IMR-90 (cell line): ENCODE measurements at regions not wholly inside any gene's neighbourhood (a gene's known extent, or its start where the extent isn't known, plus 50 kb on each side); places are given as distances from the start of the nearest gene placed in this dataset.

Source experiments
- ATAC-seq: fragments of 200-7000 bp; cut with Tn5 transposase; 2 replicates; pipeline ENCODE4 v1.9.1; 2020; ENCODE audit warnings: low read depth, mild to moderate bottlenecking, moderate library complexity
- BruUV-seq: library from RNA; stranded (reverse); fragments of 400-500 nt; replicated peaks from 2 replicates; lab custom pipeline; 2021; lab: Mats Ljungman, UMichigan
- CTCF ChIA-PET: fragments of 300-600 bp; formaldehyde crosslinking; extraction: SDS; loops from one replicate; lab custom pipeline; 2021; ENCODE audit warnings: antibody characterized with exemption; lab: Yijun Ruan, JAX
- POLR2A ChIA-PET: fragments of 300-600 bp; sonication (Branson Sonifier 250); formaldehyde crosslinking; loops from one replicate; lab custom pipeline; 2022; ENCODE audit warnings: antibody characterized with exemption; ENCODE audit not compliant: unreplicated experiment; lab: Charles Lee
- DNase-seq: peaks from one replicate; pipeline ENCODE4 v3.0.0; 2013
- H2AFZ ChIP-seq: replicated peaks from 2 replicates; pipeline ENCODE3; 2013; ENCODE audit warnings: low read length, mild to moderate bottlenecking; ENCODE audit not compliant: poor library complexity
- H2AK5ac ChIP-seq: 2 replicates; pipeline ENCODE4 v1.6.1; 2013; ENCODE audit warnings: low read depth, low read length, inconsistent platforms
- H2AK9ac ChIP-seq: replicated peaks from 2 replicates; pipeline ENCODE3; 2013; ENCODE audit warnings: mild to moderate bottlenecking, low read depth, low read length, moderate library complexity; ENCODE audit not compliant: poor library complexity
- H2BK120ac ChIP-seq: 2 replicates; pipeline ENCODE4 v1.6.1; 2013; ENCODE audit warnings: low read depth, low read length, inconsistent platforms
- H2BK15ac ChIP-seq: 3 replicates; pipeline ENCODE4 v1.6.1; 2013; ENCODE audit warnings: low read depth, low read length, inconsistent platforms
- H2BK20ac ChIP-seq: 2 replicates; pipeline ENCODE4 v1.6.1; 2013; ENCODE audit warnings: low read depth, mild to moderate bottlenecking, inconsistent platforms, low read length, moderate library complexity
- H2BK5ac ChIP-seq: 2 replicates; pipeline ENCODE4 v1.6.1; 2013; ENCODE audit warnings: mild to moderate bottlenecking, low read depth, low read length, inconsistent platforms; ENCODE audit not compliant: poor library complexity, severe bottlenecking
- H3K14ac ChIP-seq: replicated peaks from 2 replicates; pipeline ENCODE4 v1.6.1; 2013; ENCODE audit warnings: low read depth, low read length, inconsistent platforms
- H3K18ac ChIP-seq: 2 replicates; pipeline ENCODE4 v1.6.1; 2013; ENCODE audit warnings: low read depth, low read length, control low read depth
- H3K23ac ChIP-seq: 2 replicates; pipeline ENCODE4 v1.6.1; 2013; ENCODE audit warnings: low read depth, low read length, inconsistent platforms
- H3K27ac ChIP-seq: 2 replicates; pipeline ENCODE4 v1.5.1; 2013; ENCODE audit warnings: mild to moderate bottlenecking, control low read depth, low read length; ENCODE audit not compliant: insufficient read depth
- H3K27me3 ChIP-seq: 2 replicates; pipeline ENCODE4 v1.6.1; 2013; ENCODE audit warnings: low read length; ENCODE audit not compliant: control insufficient read depth, insufficient read depth
- H3K36me3 ChIP-seq: 2 replicates; pipeline ENCODE4 v1.6.1; 2013; ENCODE audit warnings: low read length, mixed read lengths; ENCODE audit not compliant: control insufficient read depth, insufficient read depth
- H3K4ac ChIP-seq: 2 replicates; pipeline ENCODE4 v1.6.1; 2013; ENCODE audit warnings: low read depth, low read length, inconsistent platforms
- H3K4me1 ChIP-seq: 2 replicates; pipeline ENCODE4 v1.6.1; 2013; ENCODE audit warnings: low read length, mixed read lengths; ENCODE audit not compliant: control insufficient read depth, insufficient read depth
- H3K4me2 ChIP-seq: 2 replicates; pipeline ENCODE4 v1.6.1; 2013; ENCODE audit warnings: low read depth, mild to moderate bottlenecking, control low read depth, low read length, moderate library complexity
- H3K4me3 ChIP-seq: 2 replicates; pipeline ENCODE4 v1.5.1; 2013; ENCODE audit warnings: low read depth, mild to moderate bottlenecking, control low read depth, low read length, moderate library complexity; ENCODE audit not compliant: insufficient read depth
- H3K56ac ChIP-seq: 2 replicates; pipeline ENCODE4 v1.6.1; 2013; ENCODE audit warnings: low read length, inconsistent platforms; ENCODE audit not compliant: insufficient read depth; ENCODE audit errors: extremely low read depth
- H3K79me1 ChIP-seq, 2 experiments: 2 replicates each; pipeline ENCODE4 v1.6.1; 2013; ENCODE audit warnings: low read length in 2 of 2, inconsistent platforms in 1 of 2, low read depth in 1 of 2
- H3K9ac ChIP-seq: 2 replicates; pipeline ENCODE4 v1.6.1; 2013; ENCODE audit warnings: low read depth, low read length, control low read depth
- H3K9me1 ChIP-seq: 2 replicates; pipeline ENCODE4 v1.6.1; 2013; ENCODE audit warnings: low read length, inconsistent platforms; ENCODE audit not compliant: insufficient read depth
- H3K9me3 ChIP-seq: 2 replicates; pipeline ENCODE4 v1.6.1; 2013; ENCODE audit warnings: low read length; ENCODE audit not compliant: control insufficient read depth, insufficient read depth
- H4K20me1 ChIP-seq: 2 replicates; pipeline ENCODE4 v1.6.1; 2013; ENCODE audit warnings: low read length, inconsistent platforms; ENCODE audit not compliant: insufficient read depth
- H4K5ac ChIP-seq: 2 replicates; pipeline ENCODE4 v1.6.1; 2013; ENCODE audit warnings: mild to moderate bottlenecking, low read depth, low read length, control low read depth
- H4K8ac ChIP-seq, 2 experiments: 2 replicates each; pipeline ENCODE4 v1.6.1; 2013; ENCODE audit warnings: low read depth in 2 of 2, low read length in 2 of 2, control low read depth in 1 of 2, inconsistent platforms in 1 of 2
- H4K91ac ChIP-seq: 2 replicates; pipeline ENCODE4 v1.6.1; 2013; ENCODE audit warnings: low read depth, low read length, inconsistent platforms; ENCODE audit not compliant: insufficient read depth
- CEBPB ChIP-seq: IDR thresholded peaks from 2 replicates; pipeline ENCODE4 v1.6.1; 2012; ENCODE audit warnings: low read depth, low read length, improper control_type of control experiment
- FOS ChIP-seq: fragments of 150-350 bp; IDR thresholded peaks from 2 replicates; pipeline ENCODE4 v1.6.1; 2016; ENCODE audit warnings: low read depth, low read length
- MAZ ChIP-seq: IDR thresholded peaks from 2 replicates; pipeline ENCODE4 v1.6.1; 2012; ENCODE audit warnings: low read depth, mild to moderate bottlenecking, low read length, improper control_type of control experiment, moderate library complexity, borderline replicate concordance
- MXI1 ChIP-seq: IDR thresholded peaks from 2 replicates; pipeline ENCODE4 v1.6.1; 2012; ENCODE audit warnings: low read depth, mild to moderate bottlenecking, low read length, moderate library complexity, borderline replicate concordance
- POLR2A ChIP-seq: IDR thresholded peaks from 2 replicates; pipeline ENCODE4 v1.6.1; 2012; ENCODE audit warnings: mild to moderate bottlenecking, low read depth, low read length
- RAD21 ChIP-seq: IDR thresholded peaks from 2 replicates; pipeline ENCODE4 v1.6.1; 2012; ENCODE audit warnings: low read length, improper control_type of control experiment
- RCOR1 ChIP-seq: IDR thresholded peaks from 2 replicates; pipeline ENCODE4 v1.6.1; 2012; ENCODE audit warnings: mild to moderate bottlenecking, low read length, improper control_type of control experiment; ENCODE audit not compliant: insufficient replicate concordance
- RFX5 ChIP-seq: IDR thresholded peaks from 2 replicates; pipeline ENCODE4 v1.8.0; 2012; ENCODE audit warnings: low read depth, mild to moderate bottlenecking, low read length, moderate library complexity
- SMC3 ChIP-seq: fragments of 150-350 bp; IDR thresholded peaks from 2 replicates; pipeline ENCODE4 v1.6.1; 2016; ENCODE audit warnings: low read depth, mild to moderate bottlenecking, antibody characterized with exemption, low read length, moderate library complexity
- USF2 ChIP-seq: fragments of 150-350 bp; IDR thresholded peaks from 2 replicates; pipeline ENCODE4 v1.6.1; 2017; ENCODE audit warnings: mild to moderate bottlenecking, antibody characterized with exemption, low read length, low read depth
- WGBS, 2 experiments: methylation state at CpG; one replicate each; pipeline versions ENCODE4 v1.1.5 to v1.1.7; 2013; ENCODE audit warnings: missing lambda C conversion rate in 2 of 2; ENCODE audit not compliant: insufficient read length in 1 of 2; ENCODE audit errors: extremely low coverage in 2 of 2; 5-methylcytosine and 5-hydroxymethylcytosine counted together
- dilution Hi-C: fragments of 300-500 bp; cut with HindIII; formaldehyde crosslinking; loops from one replicate; pipeline ENCODE4 v1.14.3; 2018; ENCODE audit warnings: low sequenced_read_pairs; ENCODE audit not compliant: unreplicated experiment
- in situ Hi-C: fragments of 300-500 bp; cut with MboI; formaldehyde crosslinking; loops from 3 replicates; pipeline ENCODE4 v1.14.3; 2019; ENCODE audit warnings: low sequenced_read_pairs, inconsistent platforms, mixed read lengths
- intact Hi-C: fragments of 100-400 bp; cut with micrococcal nuclease; formaldehyde crosslinking; loops from 2 replicates; pipeline ENCODE4 v1.10.0; 2022
- TF ChIP-seq, protein P1 (sequence below): fragments of 150-350 bp; IDR thresholded peaks from 2 replicates; pipeline ENCODE4 v1.6.1; 2016; ENCODE audit warnings: low read depth, mild to moderate bottlenecking, low read length, moderate library complexity, borderline replicate concordance
- TF ChIP-seq, protein P2 (sequence below): conservative IDR thresholded peaks from 2 replicates; pipeline ENCODE4 v1.5.1; 2012; ENCODE audit warnings: mild to moderate bottlenecking, low read depth, low read length, improper control_type of control experiment

- no peak for ATAC-seq
- in situ Hi-C loops: no loop called here
- no peak overlapping the region for H4K5ac ChIP-seq
- H2AK9ac ChIP-seq: no peak overlapping the region
- H2AFZ ChIP-seq: no peak overlapping the region
- no peak overlapping the region for H3K18ac ChIP-seq
- no peak overlapping the region for H2BK20ac ChIP-seq
- H3K9me1 ChIP-seq: no peaks in the 10 kb centered on the region
- no peak overlapping the region for H2BK120ac ChIP-seq
- H4K8ac ChIP-seq: no peak overlapping the region
- no peak overlapping the region for H2BK15ac ChIP-seq
- no peaks in the 10 kb centered on the region for H3K79me1 ChIP-seq
- no peaks in the 10 kb centered on the region for H4K20me1 ChIP-seq
- peaks cover 2% of the 10 kb centered on the region; the same call in 1 of the 2 replicates for H3K27me3 ChIP-seq
- CTCF ChIA-PET: no interaction called here
- TF ChIP-seq RFX5: no peak
- no peak for TF ChIP-seq POLR2A
- no peak for TF ChIP-seq RCOR1
- TF ChIP-seq CEBPB: no peak
- TF ChIP-seq MXI1: no peak
- no peak for TF ChIP-seq USF2
- no peak for TF ChIP-seq RAD21
- TF ChIP-seq, protein P1, sequence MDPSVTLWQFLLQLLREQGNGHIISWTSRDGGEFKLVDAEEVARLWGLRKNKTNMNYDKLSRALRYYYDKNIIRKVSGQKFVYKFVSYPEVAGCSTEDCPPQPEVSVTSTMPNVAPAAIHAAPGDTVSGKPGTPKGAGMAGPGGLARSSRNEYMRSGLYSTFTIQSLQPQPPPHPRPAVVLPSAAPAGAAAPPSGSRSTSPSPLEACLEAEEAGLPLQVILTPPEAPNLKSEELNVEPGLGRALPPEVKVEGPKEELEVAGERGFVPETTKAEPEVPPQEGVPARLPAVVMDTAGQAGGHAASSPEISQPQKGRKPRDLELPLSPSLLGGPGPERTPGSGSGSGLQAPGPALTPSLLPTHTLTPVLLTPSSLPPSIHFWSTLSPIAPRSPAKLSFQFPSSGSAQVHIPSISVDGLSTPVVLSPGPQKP: no peak
- TF ChIP-seq MAZ: no peak
- TF ChIP-seq, protein P2, sequence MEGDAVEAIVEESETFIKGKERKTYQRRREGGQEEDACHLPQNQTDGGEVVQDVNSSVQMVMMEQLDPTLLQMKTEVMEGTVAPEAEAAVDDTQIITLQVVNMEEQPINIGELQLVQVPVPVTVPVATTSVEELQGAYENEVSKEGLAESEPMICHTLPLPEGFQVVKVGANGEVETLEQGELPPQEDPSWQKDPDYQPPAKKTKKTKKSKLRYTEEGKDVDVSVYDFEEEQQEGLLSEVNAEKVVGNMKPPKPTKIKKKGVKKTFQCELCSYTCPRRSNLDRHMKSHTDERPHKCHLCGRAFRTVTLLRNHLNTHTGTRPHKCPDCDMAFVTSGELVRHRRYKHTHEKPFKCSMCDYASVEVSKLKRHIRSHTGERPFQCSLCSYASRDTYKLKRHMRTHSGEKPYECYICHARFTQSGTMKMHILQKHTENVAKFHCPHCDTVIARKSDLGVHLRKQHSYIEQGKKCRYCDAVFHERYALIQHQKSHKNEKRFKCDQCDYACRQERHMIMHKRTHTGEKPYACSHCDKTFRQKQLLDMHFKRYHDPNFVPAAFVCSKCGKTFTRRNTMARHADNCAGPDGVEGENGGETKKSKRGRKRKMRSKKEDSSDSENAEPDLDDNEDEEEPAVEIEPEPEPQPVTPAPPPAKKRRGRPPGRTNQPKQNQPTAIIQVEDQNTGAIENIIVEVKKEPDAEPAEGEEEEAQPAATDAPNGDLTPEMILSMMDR: no peak
- no peak for TF ChIP-seq FOS
- no peak for TF ChIP-seq SMC3
- DNase-seq: no peak
- no TSS peak for BruUV-seq
- intact Hi-C loops: no loop called here
- no peak overlapping the region for H3K23ac ChIP-seq
- H3K4me3 ChIP-seq: no peak overlapping the region
- H3K9me3 ChIP-seq: no peaks in the 10 kb centered on the region
- H3K9ac ChIP-seq: no peak overlapping the region
- H3K27ac ChIP-seq: no peak overlapping the region
- POLR2A ChIA-PET: no interaction called here
- H3K14ac ChIP-seq: no peak overlapping the region
- no peak overlapping the region for H2AK5ac ChIP-seq
- no peak overlapping the region for H4K91ac ChIP-seq
- no peak overlapping the region for H3K4me2 ChIP-seq
- H3K56ac ChIP-seq: no peak overlapping the region
- no CpG with 5 or more reads among the region's 1 CpG for WGBS, 2 experiments
- H3K36me3 ChIP-seq: no peaks in the 10 kb centered on the region
- H3K4me1 ChIP-seq: no peaks in the 10 kb centered on the region
- H3K4ac ChIP-seq: no peak overlapping the region
- H2BK5ac ChIP-seq: no peak overlapping the region
- dilution Hi-C loops: no loop called here
These were observed 147.8 kb upstream of the TMCC3 start for GRCh38 chr12:94798113-94798512.
